SK-N-SH treated with all-trans-retinoic acid at 6 μM for 48 hours (cell line): ENCODE measurements at regions not wholly inside any gene's neighbourhood (a gene's known extent, or its start where the extent isn't known, plus 50 kb on each side); places are given as distances from the start of the nearest gene placed in this dataset.
"Not testable (repeated sequence)": the region's sequence is repeated elsewhere in the genome, so short reads cannot be mapped to it uniquely, and the experiment has no call there.

ENCODE experiments used
- ATAC-seq: fragments of 200-7000 bp; cut with Tn5 transposase; 3 replicates; pipeline ENCODE4 v1.9.1; 2020; ENCODE audit warnings: mild to moderate bottlenecking, moderate library complexity
- CREB5 ChIP-seq: fragments of 250-450 bp; sonication (Bioruptor Pico); IDR thresholded peaks from 2 replicates; pipeline ENCODE4 v1.5.1; 2020; ENCODE audit warnings: low read depth, mild to moderate bottlenecking, moderate library complexity
- CSDC2 ChIP-seq: fragments of 250-450 bp; sonication (Bioruptor Pico); IDR thresholded peaks from 2 replicates; pipeline ENCODE4 v1.5.0; 2020; ENCODE audit warnings: mild to moderate bottlenecking, moderate library complexity
- CSRNP3 ChIP-seq: fragments of 250-450 bp; sonication (Bioruptor Pico); IDR thresholded peaks from 2 replicates; pipeline ENCODE4 v1.5.1; 2021; ENCODE audit warnings: mild to moderate bottlenecking, moderate library complexity
- ESRRG ChIP-seq: fragments of 250-450 bp; sonication (Bioruptor Pico); IDR thresholded peaks from 2 replicates; pipeline ENCODE4 v1.6.1; 2021; ENCODE audit warnings: mild to moderate bottlenecking
- GLIS3 ChIP-seq: fragments of 250-450 bp; sonication (Bioruptor Pico); IDR thresholded peaks from 2 replicates; pipeline ENCODE4 v1.5.0; 2020; ENCODE audit warnings: mild to moderate bottlenecking, moderate library complexity
- ISL1 ChIP-seq: fragments of 250-450 bp; sonication (Bioruptor Pico); IDR thresholded peaks from 2 replicates; pipeline ENCODE4 v2.1.2; 2022; ENCODE audit warnings: mild to moderate bottlenecking, moderate library complexity
- OSR1 ChIP-seq: fragments of 250-450 bp; sonication (Bioruptor Pico); IDR thresholded peaks from 2 replicates; pipeline ENCODE4 v1.8.0; 2022; ENCODE audit warnings: moderate library complexity, mild to moderate bottlenecking, inconsistent platforms
- PPARA ChIP-seq: fragments of 250-450 bp; sonication (Bioruptor Pico); IDR thresholded peaks from 2 replicates; pipeline ENCODE4 v1.5.0; 2020; ENCODE audit warnings: mild to moderate bottlenecking, borderline replicate concordance
- RARB ChIP-seq: fragments of 250-450 bp; sonication (Bioruptor Pico); IDR thresholded peaks from 2 replicates; pipeline ENCODE4 v1.8.0; 2021; ENCODE audit warnings: mild to moderate bottlenecking, moderate library complexity
- SNAI2 ChIP-seq: fragments of 250-450 bp; sonication (Bioruptor Pico); IDR thresholded peaks from 2 replicates; pipeline ENCODE4 v1.5.0; 2020; ENCODE audit warnings: mild to moderate bottlenecking, moderate library complexity
- TCF4 ChIP-seq: fragments of 250-450 bp; sonication (Bioruptor Pico); IDR thresholded peaks from 2 replicates; pipeline ENCODE4 v1.8.0; 2021; ENCODE audit warnings: mild to moderate bottlenecking, moderate library complexity, borderline replicate concordance
- TOX ChIP-seq: fragments of 250-450 bp; sonication (Bioruptor Pico); IDR thresholded peaks from 2 replicates; pipeline ENCODE4 v1.8.0; 2021; ENCODE audit warnings: mild to moderate bottlenecking, moderate library complexity, borderline replicate concordance
- TSHZ2 ChIP-seq: fragments of 250-450 bp; sonication (Bioruptor Pico); IDR thresholded peaks from 2 replicates; pipeline ENCODE4 v1.5.0; 2020; ENCODE audit warnings: mild to moderate bottlenecking, moderate library complexity
- ZC3H10 ChIP-seq: fragments of 250-450 bp; sonication (Bioruptor Pico); IDR thresholded peaks from 2 replicates; pipeline ENCODE4 v1.5.1; 2021; ENCODE audit warnings: mild to moderate bottlenecking, moderate library complexity
- ZFP30 ChIP-seq: fragments of 450-650 bp; formaldehyde crosslinking; IDR thresholded peaks from 2 replicates; pipeline ENCODE4 v1.5.0; 2022; ENCODE audit warnings: mild to moderate bottlenecking, moderate library complexity
- ZNF565 ChIP-seq: fragments of 450-650 bp; formaldehyde crosslinking; conservative IDR thresholded peaks from 2 replicates; pipeline ENCODE4 v1.5.0; 2020; ENCODE audit warnings: low read depth, mild to moderate bottlenecking, moderate library complexity
- ZNF70 ChIP-seq: fragments of 450-650 bp; formaldehyde crosslinking; IDR thresholded peaks from 2 replicates; pipeline ENCODE4 v1.5.0; 2020; ENCODE audit warnings: mild to moderate bottlenecking, moderate library complexity

GRCh38 chr6:133787859-133788505 lies 100.9 kb upstream of the TCF21 start (continued):
- TF ChIP-seq CSRNP3 (CRISPR knock-in tag), result no peak
- TF ChIP-seq TCF4 (CRISPR knock-in tag), result no peak
- TF ChIP-seq ZNF70 (CRISPR knock-in tag), result no peak
- no peak for TF ChIP-seq CREB5 (CRISPR knock-in tag)
- TF ChIP-seq TSHZ2, result no peak
- TF ChIP-seq ISL1 (CRISPR knock-in tag), result no peak
- no peak for TF ChIP-seq TOX
- no peak for TF ChIP-seq SNAI2 (CRISPR knock-in tag)
- no peak for TF ChIP-seq CSDC2 (CRISPR knock-in tag)
- TF ChIP-seq OSR1, result no peak
- TF ChIP-seq ZNF565 (CRISPR knock-in tag), result no peak
- no peak for TF ChIP-seq RARB (CRISPR knock-in tag)

- ATAC-seq, result no peak
- TF ChIP-seq ESRRG (no peak), CSRNP3 (CRISPR knock-in tag) (no peak)
- TF ChIP-seq, all 23 proteins: peak for 0
These were observed 100.4 kb upstream of the TCF21 start for GRCh38 chr6:133788556-133788955.

GRCh38 chr6:133789449-133789848 lies 99.5 kb upstream of the TCF21 start:
- ATAC-seq, result not testable (repeated sequence)

GRCh38 chr6:133790756-133791155 lies 98.2 kb upstream of the TCF21 start:
- ATAC-seq, result not testable (repeated sequence)

GRCh38 chr6:133795051-133795450 lies 93.9 kb upstream of the TCF21 start:
- not testable (repeated sequence) for ATAC-seq

- no peak for ATAC-seq
- TF ChIP-seq ZC3H10 (CRISPR knock-in tag) (no peak), ZNF565 (CRISPR knock-in tag) (no peak)
These were observed 92.7 kb upstream of the TCF21 start for GRCh38 chr6:133796235-133796634.

- no peak for ATAC-seq
- no peak for TF ChIP-seq GLIS3
- TF ChIP-seq PPARA, result no peak
- TF ChIP-seq ZNF70 (CRISPR knock-in tag), result no peak
- no peak for TF ChIP-seq OSR1
- TF ChIP-seq CREB5 (CRISPR knock-in tag), result no peak
- no peak for TF ChIP-seq CSRNP3 (CRISPR knock-in tag)
- no peak for TF ChIP-seq TCF4 (CRISPR knock-in tag)
- TF ChIP-seq ZFP30 (CRISPR knock-in tag), result no peak
- TF ChIP-seq TSHZ2, result no peak
- TF ChIP-seq RARB (CRISPR knock-in tag), result no peak
These were observed 89.9 kb upstream of the TCF21 start for GRCh38 chr6:133799043-133799442.
